ENCODE measurements at regions not wholly inside any gene's neighbourhood (a gene's known extent, or its start where the extent isn't known, plus 50 kb on each side); places are given as distances from the start of the nearest gene placed in this dataset.

- TF ChIP-seq POLR2AphosphoS5 (IDR thresholded peaks at IDR 0.05; ENCODE audit: low read depth, low read length) = no peak
- no peak for TF ChIP-seq TAF1 (IDR thresholded peaks at IDR 0.05; ENCODE audit: borderline replicate concordance, low read depth, low read length)
Measured at GRCh38 chr10:85318809-85319807, 990.7 kb downstream of the CCSER2 start.

Measured in GM12892 (cell line).